HG03469 (cell line): ENCODE measurements at regions not wholly inside any gene's neighbourhood (a gene's known extent, or its start where the extent isn't known, plus 50 kb on each side); places are given as distances from the start of the nearest gene placed in this dataset.

ENCODE experiments used
- ATAC-seq: cut with Tn5 transposase; IDR thresholded peaks from one replicate; pipeline ENCODE4 v1.9.1; 2021; ENCODE audit warnings: mild to moderate bottlenecking, moderate library complexity, moderate number of reproducible peaks; ENCODE audit not compliant: unreplicated experiment

DNA sequence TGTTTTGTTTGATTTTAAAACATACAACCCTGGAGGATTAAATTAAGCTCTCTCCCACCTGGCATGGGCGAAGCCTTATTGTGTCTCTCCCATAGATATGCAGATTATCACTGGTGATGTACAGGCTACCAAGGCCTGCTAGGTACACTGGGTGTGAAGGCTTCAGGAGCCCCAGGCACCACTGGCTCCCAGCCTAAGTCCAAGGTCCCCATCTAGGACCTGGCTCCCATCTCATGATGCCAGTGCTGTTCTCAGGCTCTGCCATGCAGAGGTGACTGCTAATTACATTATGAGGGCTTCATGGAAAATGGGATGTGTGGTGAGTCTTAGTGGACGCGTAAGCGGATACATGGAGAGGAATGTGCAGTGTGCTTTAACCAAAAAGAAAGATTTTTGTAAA is 201.2 kb upstream of the KLHL29 start:
- no peak for ATAC-seq

DNA sequence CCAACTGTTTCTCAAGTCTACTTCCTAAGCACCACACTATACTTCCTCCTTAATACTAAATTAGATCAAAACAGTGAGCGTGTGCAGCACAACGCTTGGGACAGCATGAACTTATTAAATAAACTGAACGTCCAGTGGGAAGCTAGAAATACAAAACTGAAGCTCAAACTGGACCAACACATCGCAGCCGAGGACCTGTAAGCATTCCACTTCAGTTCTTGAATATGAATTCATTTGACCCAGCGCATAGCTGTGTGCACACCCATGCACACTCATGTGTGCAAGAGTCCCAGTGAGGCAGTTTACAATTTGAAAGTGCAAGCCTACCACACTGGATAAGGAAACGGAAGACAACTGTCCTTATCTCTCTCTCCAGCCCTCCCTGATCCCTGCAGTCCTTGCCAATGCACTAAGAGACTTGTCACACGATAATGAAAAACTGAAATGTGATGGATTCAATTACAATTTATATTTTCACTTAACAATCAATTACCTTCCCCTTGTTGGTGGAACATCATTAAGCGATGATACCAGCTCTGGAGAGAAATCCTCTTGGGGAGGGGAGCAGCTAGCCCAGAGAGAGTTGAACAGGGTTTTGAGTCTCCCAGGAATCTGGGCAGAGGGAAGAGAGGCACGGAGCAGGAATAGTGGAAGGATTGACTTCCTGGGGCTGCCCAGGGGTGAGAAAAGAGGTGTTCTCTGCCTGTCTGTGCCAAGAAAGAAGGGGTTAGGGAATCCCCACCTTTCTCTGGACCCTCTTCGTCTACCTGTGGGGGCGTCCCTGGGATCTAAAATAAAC is 186.5 kb upstream of the KLHL29 start:
- no peak for ATAC-seq

DNA sequence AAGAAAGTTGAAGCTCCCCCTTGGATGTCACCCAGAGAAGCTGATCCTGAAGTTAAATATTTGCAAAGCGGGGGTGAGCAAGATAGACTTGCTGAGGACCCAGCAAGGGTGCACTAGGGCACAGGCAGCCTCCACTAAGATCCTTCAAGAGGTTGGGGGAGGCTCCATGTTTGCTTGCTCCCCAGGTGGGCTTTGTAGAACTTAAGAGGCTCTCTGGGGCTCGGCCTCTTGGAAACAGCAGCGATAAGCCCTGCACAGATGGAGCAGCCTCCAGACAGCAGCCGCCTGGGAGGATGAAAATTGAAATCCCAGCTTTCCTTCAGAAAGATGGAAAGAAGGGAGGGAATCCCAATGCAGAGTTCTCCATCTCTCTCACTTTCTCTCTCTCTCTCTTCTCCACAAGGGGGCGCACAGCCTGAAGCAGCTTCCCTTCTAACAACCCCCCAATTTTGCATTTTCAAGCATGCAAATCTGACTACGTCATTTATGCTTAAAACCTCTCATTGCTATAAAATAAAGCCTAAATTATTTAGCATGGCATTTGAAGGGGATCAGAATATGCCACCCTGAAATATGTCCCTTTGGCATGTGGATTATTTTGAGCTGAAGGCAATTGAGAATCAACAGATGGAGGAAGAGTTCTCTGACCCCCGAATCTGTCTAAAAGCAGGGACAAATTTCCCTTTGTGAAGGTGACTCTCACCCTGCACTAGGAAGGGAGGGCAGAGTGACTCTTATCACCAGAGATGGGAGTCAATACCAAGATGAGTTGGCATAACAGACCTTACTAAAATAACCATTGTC is 185.7 kb upstream of the KLHL29 start:
- no peak for ATAC-seq

DNA sequence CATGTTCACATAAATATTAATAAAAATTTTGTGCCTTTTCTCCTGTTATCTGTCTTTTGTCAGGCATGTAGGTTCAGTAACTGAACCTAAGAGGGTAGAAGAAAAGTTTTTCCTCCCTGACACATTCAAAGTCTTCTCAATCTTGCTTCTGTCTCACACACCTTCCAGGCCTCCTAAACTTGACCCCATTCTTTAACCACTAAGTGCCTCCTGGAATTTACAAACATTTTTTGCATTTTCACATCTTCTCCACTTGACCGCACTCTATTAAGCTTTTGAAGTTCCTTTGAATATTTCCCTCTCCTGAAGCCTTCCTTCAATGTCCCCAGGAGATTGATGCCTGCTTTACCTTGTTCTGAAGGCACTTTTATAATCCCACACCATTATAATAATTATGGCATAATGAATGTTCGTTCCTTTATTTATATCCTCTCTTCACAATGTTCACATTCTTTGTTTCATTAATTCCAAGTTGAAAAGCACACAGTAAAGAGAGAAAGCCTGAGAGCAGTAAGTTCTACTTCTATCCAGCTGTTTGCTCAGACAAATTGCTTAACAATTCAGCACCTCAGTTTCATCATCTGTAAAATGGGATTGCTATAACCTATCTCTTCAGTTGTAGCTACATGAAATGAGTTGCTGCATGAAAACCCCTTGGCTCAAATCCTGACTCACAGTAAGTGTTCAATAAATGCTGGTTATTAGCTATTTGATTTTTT is 184.8 kb upstream of the KLHL29 start:
- no peak for ATAC-seq

GRCh38 chr2:23200787-23201114 is 184.2 kb upstream of the KLHL29 start:
- no peak for ATAC-seq

DNA sequence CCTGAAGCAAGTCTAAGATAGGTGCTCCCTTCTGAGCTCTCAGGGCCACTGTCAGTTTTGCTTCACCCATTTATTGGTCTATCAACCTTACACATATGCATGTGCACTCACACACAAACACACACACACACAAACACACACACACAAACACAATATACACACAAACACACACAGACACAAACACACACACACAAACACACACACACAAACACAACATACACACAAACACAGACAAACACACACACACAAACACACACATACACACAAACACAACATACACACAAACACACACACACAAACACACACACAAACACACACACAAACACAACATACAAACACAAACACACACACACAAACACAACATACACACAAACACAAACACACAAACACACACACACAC is 181.6 kb upstream of the KLHL29 start:
- ATAC-seq, result no peak

GRCh38 chr2:23204685-23205242 is 180.2 kb upstream of the KLHL29 start:
- ATAC-seq, result no peak

DNA sequence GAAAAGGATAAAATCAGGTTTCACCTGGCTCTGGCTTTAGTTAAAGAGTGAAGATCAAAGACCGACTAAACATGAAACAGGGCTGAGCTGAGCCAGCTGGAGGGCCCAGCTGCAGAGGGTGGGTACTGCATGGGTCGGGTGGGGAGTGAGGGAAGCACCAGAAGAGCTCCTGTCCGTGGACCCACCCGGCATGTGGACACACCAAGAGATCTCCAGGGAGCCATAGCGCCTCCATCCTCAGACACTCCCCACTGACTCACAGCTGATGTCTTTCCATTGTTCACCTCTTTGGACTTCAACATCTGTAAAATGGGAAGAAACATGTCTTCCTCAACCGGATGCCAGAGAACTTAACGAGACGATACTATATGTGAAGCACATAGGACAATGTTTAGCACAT is 178.3 kb upstream of the KLHL29 start:
- no peak for ATAC-seq

DNA sequence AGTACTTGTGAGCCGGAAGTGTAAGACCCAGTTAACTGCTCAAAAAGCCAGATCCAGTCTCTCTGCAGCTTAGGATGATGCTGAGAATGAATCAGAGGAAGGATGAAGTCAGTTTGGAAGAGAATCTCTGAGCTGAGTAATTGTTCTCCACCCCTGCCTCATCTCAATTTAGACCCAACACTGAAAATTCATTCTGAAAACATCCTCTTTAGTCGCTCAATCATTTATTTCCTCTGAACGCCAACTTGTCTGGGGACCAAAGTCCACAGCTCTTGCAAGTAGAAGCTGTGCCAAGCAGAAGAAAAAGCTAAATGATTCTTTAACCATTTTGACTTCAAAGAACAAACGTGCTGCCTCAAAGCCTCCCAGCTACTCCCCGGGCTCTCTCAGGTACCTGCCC is 177.1 kb upstream of the KLHL29 start:
- no peak for ATAC-seq

DNA sequence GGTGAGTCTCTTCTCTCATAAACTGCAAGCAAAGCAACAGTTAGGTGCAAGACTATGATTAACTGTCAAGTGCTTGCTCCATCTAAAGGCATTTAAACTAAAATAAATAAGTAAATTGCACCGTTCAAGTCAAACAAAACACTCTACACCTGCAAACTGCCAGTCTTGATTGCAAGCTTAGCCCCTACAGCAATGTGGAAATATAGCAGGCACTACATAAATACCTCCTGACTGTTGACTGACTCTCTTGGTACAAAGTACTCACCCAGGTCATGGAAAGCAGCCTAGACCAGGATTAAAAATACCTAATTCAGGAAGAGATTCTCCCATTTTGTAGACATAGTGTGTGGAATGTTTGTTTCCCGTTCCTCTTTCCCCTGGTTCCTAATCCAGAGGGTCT is 176.6 kb upstream of the KLHL29 start:
- ATAC-seq, result no peak

DNA sequence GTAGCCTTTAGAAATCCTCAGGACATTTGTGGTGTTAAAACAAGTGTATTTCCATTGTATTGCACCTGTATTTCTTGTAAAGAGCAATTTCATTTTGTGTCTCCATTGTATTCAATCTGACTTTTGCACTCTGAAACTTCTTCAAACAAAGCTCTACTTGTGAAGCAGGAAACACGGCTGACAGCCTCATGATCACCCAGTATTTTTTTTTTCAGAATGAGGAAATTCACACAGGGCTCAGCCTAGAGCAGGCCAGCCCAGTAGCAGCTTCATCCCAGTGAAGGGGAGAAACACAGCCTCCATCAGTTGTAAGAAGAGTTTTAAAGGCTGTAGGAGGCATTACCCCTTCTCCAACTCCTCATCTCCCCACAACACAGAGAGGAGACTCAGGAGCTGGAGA is 175.9 kb upstream of the KLHL29 start:
- ATAC-seq, result no peak

GRCh38 chr2:23211987-23212583 is 172.9 kb upstream of the KLHL29 start:
- no peak for ATAC-seq

- ATAC-seq, result no peak
Measured at GRCh38 chr2:23213196-23213595, 171.8 kb upstream of the KLHL29 start.

GRCh38 chr2:23215016-23215415 is 170.0 kb upstream of the KLHL29 start:
- no peak for ATAC-seq

GRCh38 chr2:23219666-23220065 is 165.3 kb upstream of the KLHL29 start:
- no peak for ATAC-seq

DNA sequence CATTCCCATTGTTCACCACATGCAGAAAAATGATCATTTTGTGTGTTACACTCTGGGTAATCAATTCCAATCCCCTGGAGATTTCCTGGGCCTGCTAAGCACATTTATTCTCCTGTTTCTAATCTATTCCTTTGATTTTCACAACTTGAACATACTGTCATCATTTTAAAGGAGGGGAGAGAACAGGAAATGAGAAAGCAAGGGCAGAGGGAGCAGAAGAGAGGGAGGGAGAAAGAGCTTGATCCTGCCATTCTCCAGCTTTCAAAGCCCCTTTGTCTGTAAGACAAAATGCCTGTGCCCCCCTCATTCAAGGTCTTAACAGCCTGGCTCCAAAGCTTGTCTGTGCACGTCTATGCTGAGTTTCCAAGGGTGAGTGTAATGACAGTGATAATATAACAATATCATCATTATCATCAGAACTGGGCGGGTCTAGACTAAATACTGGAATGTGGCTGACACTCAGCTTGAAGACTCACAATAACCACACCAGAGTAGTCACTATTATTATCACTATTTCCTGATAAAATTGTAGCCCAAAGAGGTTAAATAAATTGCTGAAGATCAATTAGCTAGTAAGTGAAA is 164.4 kb upstream of the KLHL29 start:
- no peak for ATAC-seq

DNA sequence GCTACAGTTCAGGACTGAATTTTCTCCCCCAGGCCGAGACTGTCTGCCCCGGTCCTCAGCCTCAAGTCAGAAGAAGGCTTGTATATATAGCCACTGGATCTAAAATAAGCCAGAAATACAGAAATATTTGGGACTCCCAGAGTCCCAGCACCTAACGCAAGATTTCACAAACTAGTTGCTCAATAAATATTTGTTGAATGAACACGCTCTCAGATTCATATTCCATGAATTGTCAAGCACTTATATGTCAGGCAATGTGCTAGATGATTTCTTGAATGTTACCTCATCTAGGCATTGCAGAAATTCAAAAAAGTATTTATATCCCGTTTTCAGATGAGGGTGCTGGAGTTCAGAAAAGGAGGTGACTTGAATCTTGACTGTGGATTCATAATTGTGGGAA is 163.7 kb upstream of the KLHL29 start:
- no peak for ATAC-seq

- no peak for ATAC-seq
Measured at GRCh38 chr2:23221901-23222300, 163.1 kb upstream of the KLHL29 start.

DNA sequence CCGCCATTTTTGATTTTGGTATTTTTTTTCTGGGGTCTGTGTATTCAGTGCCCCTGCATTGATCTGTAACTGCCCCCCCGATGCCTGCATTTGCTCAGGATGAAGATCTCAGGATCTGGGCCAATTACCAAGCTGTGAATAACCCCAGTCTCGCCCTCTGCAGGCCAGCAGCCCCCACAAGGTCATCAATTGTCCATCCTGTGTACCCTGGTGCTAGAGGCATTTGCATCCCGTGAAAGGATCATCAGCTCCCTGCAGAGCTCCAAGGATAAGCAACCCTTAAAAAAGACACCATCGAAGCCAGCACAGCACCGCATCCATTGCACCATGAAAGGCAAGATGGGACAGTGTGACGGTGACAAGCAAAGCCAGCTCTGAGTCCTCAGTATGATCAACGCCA is 154.1 kb upstream of the KLHL29 start:
- no peak for ATAC-seq

- no peak for ATAC-seq
Measured at GRCh38 chr2:23231865-23232264, 153.1 kb upstream of the KLHL29 start.

GRCh38 chr2:23235292-23235691 is 149.7 kb upstream of the KLHL29 start:
- ATAC-seq, result no peak
